HG02938 (cell line): ENCODE measurements at regions not wholly inside any gene's neighbourhood (a gene's known extent, or its start where the extent isn't known, plus 50 kb on each side); places are given as distances from the start of the nearest gene placed in this dataset.
"Not testable (repeated sequence)": the region's sequence is repeated elsewhere in the genome, so short reads cannot be mapped to it uniquely, and the experiment has no call there.

Experiments used
- ATAC-seq: cut with Tn5 transposase; IDR thresholded peaks from one replicate; pipeline ENCODE4 v1.9.1; 2021; ENCODE audit warnings: mild to moderate bottlenecking, moderate library complexity; ENCODE audit not compliant: unreplicated experiment

DNA sequence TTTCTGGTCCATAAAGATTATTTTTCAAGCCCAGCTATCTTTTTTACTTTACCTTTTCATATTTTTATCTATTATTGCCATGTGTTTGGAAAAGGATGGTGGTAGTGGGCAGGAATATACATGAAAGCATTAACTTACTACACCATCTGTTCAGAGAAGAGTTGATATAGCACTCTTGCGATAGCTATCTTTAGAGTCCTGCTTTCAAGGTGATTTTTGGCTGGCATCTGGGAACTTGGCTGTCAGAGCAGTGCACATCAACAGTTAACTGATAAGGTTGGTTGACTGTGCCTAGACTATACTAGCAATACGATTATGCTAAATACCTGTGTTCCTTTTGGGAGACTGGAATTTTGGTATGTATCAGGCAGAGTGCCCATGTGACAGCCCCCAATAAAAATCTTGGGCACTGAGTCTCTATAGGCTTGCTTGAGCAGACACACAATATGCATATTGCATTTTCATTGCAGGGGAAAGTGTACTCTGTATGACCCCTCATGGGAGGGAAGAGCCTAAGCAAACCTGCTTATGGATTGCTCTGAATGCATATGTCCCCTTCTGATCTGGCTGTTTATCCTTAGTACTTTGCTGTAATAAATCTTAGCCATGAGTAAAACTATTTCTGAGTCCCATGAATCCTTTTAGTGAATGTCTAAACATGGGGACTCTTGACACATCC, 227.6 kb upstream of the C9orf72 start:
- no peak for ATAC-seq

DNA sequence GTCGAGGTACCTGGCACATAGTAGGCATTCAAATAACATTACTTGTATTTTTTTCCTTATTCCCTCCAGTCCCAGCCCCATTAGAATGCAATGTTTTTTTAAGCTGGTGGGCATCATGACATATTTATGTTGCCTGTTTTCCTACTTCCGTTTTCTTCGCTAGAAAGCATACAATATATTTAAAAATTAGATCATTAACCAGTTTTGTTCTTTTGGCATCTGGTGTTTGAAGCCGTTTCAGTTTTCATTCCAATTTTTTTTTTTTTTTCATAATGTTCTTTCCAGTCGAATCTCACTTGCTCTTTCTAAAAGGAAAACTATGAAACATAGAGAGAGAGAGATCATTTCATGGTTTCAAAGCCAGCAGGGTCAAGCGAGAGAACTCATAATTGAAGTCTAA, 228.3 kb upstream of the C9orf72 start:
- ATAC-seq: no peak

DNA sequence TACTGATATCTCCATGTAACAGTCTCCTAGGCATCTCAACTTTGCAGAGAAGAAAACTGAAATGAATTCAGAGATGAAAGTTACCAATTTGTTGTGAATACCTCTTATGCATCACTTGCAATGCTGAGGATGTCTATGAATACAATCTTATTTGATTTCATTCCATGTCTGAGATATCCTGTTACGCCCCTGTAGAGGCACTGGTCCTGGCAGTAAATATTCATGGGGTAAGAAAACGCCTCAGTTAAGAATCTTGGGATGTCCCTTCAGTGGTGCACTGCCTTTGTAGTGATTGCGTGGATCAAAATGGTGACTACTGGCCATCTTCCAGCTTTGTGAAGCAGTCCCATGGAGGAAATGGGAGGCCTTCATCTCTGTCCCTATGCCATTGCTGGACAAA, 229.1 kb upstream of the C9orf72 start:
- ATAC-seq: no peak

DNA sequence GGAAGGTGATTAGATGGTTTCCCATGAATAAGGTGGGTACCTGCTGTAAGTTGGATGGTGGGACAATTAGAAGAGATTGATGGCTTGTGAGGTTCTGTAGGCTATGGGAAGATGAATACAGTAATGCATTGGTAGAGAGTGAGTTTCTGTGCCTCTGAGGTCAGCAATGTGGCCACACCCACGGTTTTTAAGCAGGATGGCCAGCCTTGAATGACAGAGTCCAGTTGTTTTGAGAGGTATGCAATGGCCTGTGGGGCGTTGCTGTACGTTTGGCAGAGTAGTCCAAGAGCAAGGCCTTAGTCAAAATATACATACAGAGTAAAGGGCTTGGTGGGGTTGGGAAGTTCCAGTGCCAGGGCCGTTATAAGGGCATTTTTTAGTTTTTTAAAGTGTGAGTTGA, 235.6 kb upstream of the C9orf72 start:
- ATAC-seq: no peak

DNA sequence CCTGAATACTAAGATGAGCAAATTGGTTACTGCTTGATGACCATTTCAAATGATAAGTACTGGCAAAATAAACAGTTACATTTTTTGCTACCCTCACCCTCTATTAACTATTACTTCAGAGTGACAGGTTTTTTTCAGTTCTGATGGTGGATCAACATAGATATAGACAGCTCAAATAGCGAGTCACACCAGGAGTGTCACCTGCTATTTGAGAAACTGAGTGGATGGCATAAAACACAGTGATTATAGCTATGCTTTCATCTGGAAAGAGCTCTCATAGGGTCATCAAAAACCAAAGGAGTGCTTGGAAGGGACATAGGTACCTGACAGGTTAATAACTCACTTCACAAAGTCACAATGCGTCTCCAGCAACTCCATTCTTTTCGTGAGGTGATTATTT, 244.5 kb upstream of the C9orf72 start:
- ATAC-seq: no peak

DNA sequence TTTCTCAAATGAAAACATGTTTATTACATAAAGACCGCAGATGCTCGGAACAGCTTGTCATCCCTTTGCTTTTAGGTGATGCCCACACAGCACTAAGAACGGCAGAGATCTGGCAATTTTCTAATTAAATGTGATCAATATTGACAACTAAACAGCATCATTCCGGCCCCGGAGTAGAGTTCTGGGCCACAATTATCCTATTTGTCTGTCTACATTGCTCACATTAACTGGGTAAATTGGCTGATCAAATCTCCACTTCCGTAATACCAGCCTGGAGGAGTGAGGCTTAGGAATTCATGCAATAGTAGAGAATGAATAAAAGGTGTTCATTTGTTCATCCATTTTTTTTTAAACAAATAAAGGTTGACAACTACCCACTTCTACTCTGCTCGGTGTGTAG, 245.1 kb upstream of the C9orf72 start:
- no peak for ATAC-seq

DNA sequence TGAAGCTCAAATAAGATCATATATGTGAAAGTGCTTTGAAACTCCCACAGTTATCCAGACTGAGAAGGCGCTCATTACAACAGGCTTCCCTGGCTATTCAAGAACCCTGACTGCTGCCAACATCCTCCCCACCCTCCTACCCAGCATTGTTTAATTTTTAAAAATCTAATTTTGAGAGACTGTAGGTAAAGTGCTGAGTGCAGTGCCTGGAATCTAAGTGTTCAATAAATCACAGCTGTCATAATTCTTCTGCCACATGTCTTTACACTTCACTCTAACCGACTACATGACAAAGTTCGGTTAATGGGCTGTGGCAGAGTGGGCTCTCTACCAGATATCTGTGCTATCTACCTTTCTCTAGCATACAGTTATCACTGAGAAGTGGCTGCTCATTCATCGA, 255.6 kb upstream of the C9orf72 start:
- no peak for ATAC-seq

DNA sequence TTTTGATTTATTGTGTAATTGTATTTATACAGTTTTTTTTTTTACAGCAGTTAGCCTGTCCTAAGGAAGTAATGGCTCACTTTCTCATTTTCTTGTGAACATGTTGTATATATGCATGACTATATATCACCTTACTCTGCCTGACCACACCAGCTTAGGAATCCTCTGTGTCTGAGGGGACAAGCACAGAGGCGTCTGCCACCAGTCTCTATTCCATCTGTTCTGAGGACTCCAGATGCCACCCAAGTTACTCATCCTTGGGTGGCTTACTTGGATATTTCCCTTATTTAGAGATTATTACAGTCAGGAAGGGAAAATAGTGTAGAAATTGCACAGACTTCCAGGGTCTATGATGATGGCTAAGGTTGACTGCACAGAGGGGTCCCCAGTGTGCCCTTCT, 256.3 kb upstream of the C9orf72 start:
- no peak for ATAC-seq

DNA sequence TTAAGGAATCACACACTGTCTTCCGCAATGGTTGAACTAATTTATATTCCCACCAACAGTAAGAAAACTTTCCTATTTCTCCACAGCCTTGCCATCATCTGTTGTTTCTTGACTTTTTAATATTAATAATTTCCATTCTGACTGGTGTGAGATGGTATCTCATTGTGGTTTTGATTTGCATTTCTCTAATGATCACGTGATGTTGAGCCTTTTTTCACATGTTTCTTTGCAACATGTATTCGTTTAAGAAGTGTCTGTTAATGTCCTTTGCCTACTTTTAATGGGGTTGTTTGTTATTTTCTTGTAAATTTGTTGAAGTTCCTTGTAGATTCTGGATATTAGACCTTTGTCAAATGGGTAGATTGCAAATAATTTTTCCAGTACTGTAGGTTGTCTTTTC, 258.8 kb upstream of the C9orf72 start:
- ATAC-seq: not testable (repeated sequence)

DNA sequence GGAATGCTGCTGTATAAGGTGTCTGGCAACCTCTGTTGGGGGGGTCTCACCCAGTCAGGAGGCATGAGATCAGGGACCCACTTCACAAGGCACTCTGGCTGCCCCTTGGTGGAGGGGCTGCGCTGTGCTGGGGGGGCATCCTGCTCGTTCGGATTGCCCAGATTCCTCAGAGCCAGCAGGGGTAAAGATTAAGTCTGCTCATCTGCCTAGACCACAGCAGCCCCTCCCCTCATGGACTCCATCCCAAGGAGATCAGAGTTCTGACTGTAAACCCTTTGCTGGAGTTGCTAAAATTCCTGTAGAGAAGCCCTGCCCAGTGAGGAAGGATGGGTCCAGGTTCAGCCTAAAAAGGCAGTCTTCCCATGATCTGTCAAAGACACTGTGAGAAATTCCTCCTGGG, 262.0 kb upstream of the C9orf72 start:
- ATAC-seq: no peak

DNA sequence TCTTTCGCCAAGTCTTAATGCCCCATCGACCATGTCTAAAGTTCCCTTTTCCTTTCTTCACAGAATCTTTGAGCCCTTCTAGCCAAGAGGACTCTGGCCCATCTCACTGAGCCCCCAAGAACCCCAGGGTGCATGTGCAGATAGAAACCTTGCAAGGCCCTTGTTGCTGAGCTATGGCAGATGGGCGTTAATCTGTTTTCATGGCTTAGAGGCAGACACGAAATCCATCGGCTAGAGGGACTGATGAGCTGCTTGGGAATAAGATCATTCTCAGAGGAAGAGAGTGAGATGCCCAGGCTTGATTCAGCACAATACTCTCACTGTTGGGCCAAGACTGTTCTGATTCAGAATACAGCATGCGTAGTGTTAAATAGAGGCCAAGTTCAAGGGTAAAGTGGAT, 262.5 kb upstream of the C9orf72 start:
- no peak for ATAC-seq

DNA sequence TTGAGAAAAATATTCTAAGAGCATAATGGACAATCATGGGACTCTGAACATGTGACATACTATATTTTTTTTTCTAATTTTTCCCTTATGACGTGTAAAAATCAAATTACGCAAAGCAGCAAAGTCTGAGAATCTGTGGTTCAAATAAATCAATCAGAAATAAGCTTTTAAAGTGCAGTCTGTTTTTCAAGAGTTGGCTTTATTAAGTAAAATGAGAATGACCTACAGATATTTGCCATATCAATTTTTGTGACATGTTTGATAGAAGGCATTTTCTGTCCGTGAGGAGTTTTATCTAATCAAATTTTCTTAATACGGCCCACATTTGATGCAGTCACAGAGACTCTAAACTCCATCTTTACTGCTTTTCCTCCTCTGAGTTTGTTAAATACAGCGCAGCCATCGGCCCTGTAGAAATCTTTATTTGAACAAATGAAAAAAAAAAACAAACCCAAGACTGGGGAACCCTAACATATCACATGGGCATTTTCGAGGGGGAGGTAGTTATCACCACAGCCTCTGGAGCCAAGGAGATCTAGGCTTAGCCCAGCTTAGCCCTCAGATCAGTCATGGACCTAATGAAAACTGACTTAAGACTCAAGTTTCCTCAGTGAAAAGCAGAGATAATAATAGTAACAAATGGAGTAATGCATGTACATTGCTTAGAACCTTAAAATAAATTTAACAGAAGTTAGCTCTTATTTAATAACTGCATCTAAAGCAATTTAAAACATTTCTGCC, 263.6 kb upstream of the C9orf72 start:
- ATAC-seq: no peak

DNA sequence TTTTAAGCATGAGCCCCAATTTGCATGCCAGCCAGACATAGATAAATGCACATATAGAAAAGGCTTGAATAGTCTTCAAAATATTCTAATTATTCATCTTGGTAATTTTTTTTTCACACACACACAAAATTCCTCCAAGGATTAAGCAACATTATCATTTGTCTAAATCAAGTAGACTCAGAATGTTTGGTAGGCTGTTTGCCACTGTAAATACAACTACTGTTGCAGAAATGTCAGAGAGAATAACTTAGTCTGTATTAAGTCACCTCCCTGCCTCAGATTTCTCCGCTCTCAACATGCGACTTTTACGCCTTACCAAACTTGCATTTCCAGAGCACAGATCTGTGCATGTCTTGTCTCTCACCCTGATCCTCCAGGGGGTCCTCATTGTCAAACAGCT, 265.6 kb upstream of the C9orf72 start:
- no peak for ATAC-seq

DNA sequence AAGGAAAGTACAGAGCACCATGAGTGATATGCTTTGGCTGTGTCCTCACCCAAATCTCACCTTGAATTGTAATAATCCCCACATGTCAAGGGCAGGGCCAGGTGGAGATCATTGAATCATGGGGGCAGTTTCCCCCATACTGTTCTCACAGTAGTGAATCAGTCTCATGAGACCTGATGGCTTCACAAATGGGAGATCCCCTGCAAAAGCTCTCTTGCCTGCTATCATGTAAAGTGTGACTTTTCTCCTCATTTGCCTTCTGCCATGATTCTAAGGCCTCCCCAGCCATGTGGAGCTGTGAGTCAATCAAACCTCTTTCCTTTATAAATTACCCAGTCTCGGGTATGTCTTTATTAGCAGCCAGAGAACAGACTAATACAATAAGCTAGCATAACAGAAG, 266.5 kb upstream of the C9orf72 start:
- ATAC-seq: not testable (repeated sequence)

DNA sequence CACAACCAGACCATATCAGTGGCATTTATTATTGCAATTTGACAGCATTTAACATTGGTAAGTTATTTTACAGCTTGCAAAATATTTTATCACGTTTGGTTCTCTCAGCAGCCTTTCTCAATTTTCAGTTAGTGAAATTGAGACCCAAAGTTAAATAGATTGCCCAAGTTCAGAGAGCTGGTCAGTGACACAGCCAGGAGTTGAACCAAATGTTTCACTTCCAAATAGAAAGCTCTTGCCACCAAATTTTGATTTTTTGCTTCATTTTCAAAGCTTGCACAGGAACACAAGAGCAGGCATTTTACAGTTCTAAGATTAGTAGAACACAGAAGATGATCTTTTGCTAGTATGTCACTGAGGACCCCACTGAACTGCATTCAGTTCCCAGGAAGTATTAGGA, 271.5 kb upstream of the C9orf72 start:
- no peak for ATAC-seq

DNA sequence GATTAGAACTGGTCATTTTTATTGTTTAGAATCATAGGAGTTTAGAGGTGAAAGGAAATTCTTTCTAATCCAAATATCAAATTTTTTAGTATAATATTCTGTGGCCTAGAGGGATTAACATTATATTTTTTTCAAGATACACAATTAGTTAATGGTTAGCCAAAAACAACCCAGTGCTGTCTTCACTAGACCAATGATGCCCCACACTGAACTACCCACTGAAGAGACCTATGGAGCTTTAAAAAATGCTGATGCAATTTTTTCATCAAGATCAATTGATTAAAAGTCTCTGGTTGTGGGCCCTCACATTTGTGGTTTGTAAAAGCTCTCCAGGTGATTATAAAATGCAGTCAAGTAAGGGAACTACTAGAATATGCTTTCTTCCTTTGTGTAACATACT, 274.1 kb upstream of the C9orf72 start:
- ATAC-seq: no peak

DNA sequence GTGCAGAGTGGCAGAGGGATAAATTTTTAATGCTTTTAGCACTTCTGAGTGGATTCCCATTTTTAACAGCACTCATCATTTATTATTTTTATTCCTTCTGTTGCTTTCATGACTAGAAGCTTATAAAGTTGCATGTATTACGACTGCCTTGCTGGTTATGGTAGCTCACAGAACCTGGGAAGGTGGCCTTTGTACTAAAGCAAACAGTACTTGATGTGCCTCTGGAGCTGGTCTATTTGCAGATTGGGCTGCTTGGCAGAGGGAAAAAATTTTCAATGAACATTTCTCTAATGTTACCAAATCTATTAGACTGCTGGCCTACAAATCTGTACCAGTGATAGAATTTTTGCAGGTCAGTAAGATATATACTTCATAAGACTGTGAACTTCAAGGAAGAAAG, 274.5 kb upstream of the C9orf72 start:
- ATAC-seq: no peak

DNA sequence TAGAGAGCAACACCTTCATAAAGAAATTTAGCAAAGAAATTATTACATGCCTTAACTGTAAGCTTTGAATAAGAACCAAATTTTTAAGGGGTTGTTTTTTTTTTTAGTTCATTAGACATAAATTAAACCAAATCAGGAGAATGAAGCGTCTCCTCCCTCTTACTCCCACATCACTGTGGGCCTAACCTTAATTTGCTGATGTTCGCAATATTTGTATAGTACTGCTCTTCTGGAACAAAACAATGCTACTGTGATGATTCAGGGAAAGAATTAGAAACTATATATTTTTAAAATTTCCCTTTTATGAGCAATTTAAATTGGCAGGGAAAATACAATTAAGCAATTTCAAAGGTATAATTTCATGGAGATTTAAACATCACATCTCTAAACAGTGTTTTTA, 275.0 kb upstream of the C9orf72 start:
- no peak for ATAC-seq

DNA sequence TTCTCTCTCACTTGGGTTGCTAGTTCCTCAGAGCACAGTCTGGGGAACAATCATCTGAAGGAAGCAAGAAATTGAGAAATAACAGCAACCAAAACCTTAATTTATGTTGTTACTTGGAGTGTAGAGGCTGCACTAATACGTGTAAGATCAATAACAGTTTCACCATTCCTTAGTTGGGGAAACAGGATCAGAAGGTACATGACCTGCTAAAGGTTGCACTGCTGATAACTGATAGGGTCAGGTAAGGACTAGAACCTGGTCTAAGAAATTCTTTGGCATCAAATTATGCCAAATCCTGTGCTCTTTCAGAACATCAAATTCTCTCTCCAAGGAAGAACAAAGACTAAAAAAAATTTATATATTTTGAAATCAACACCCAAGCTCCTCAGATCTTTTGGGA, 278.6 kb upstream of the C9orf72 start:
- ATAC-seq: no peak

DNA sequence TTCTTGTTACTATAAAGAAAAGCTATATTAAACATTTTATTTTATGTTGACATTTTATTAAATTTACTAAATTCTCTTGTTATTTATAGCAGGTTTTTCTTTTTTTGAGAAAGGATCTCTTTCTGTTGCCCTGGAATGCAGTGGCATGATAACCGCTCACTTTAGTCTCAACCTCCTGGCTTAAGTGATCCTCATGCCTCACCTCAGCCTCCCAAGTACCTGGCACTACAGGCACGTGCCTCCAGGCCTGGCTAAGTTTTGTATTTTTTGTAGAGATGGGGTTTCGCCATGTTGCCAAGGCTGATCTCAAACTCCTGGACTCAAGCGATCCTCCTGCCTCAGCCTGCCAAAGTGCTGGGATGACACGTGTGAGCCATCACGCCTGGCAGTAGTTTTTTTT, 280.2 kb upstream of the C9orf72 start:
- ATAC-seq: no peak

DNA sequence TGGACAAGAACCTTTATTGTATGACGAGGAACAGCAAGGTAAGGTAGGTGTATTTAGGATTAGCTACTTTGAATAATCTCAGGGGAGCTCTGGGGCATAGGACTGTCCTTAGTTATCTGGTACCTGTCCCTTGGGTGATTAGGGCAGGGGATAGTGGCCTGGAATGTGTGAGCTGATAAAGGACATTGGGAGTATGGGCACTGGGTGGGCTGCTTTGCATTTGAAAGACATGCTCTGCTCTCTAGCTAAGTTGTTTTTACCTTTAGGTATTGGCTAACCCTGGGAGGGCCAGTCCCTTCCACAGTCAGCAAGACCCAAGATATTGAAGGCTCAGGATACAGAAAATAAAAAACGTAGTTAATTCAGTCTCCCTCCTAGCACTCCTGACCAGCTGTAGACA, 282.8 kb upstream of the C9orf72 start:
- no peak for ATAC-seq

DNA sequence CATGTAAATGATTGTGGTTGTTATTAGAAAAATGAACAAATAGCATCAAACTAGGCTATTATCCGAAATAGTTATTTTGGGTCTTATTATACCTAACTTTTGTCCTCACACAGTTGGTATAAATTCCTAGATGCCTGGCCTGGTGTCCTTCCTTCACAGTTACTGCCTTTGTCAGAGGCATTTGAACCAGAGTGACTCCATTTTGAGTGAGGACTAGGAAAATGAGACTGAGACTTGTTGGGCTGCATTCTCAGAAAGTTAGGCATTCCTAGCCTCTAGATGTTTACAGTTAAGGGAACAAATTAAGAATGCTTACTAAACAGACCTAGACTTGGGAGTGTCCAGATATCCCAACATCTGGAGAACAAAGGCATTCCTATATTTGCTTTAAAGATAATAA, 283.5 kb upstream of the C9orf72 start:
- ATAC-seq: no peak

DNA sequence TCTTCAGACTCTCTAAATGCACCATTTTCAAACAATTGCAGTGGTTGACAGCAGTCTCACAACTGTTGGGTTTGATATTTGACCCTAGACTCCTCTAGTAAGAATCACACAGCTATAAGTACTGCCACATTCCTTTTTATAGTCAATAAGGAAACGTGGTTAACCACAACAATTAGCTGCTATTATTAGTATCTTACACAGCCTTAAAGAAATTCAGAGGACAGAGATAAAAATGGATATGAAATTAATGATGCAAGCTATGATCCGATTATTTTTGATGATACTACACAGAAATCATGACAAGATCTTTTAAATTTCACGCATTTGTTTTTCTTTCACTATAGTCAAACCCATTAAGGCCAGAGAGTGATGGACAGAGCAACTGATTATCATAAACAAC, 288.6 kb upstream of the C9orf72 start:
- ATAC-seq: no peak
